ENCODE measurements at regions not wholly inside any gene's neighbourhood (a gene's known extent, or its start where the extent isn't known, plus 50 kb on each side); places are given as distances from the start of the nearest gene placed in this dataset.

DNA sequence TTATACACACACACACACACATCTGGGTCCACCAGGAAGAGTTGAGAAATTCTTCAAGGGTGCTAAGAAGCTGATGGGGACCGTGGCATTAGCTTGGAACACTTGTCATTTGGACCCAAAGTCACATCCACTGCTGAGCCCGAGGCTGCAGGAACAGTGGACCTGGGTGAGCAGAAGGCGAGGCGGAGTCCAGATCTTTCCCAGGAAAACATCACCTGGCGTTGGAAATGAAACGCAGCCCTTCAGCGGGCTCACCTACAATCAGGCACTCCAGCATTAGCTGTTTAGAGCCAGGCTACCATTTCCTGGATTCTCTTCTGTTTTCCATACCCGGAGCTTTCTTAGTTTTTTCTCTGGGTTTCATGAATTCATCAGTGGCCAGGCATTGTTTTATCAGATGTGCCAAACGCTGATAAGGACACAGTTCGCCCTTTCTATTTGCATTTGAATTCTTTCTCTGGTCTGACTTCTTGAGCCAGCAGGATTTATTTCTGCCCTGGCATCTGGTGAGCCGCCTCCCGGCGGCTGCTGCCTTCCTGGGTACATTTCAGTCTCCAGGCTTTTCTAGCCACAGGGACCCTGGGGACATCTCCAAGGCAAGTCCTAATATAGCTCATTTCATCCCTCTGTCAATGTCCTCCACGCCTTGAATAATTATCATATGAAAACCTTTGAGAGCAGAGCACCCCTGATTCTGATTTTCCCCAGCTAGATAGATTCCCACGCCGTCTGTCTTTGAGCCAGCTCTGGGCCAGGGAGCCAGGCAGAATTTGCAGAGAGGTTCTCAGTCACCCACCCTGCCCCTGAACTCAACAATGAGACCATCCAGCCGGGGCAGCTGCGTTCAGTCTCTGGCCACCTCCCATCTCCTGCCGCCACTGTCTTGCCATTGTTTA is 170.9 kb downstream of the TTLL2 start:
- Mint-ChIP-seq H3K4me3 (ENCODE audit: unreplicated experiment) (no peak overlapping the region), H3K36me3 (ENCODE audit: low read depth) (no peaks in the 10 kb centered on the region), H3K9me3 (ENCODE audit: low read depth) (no peaks in the 10 kb centered on the region), H3K27ac (ENCODE audit: unreplicated experiment) (peak overlapping the region; percentile 14), H3K4me1 (ENCODE audit: low read depth) (peaks cover 36% of the 10 kb centered on the region), H3K27me3 (ENCODE audit: low read depth) (peaks cover 10% of the 10 kb centered on the region)
- TF ChIP-seq, protein P1, sequence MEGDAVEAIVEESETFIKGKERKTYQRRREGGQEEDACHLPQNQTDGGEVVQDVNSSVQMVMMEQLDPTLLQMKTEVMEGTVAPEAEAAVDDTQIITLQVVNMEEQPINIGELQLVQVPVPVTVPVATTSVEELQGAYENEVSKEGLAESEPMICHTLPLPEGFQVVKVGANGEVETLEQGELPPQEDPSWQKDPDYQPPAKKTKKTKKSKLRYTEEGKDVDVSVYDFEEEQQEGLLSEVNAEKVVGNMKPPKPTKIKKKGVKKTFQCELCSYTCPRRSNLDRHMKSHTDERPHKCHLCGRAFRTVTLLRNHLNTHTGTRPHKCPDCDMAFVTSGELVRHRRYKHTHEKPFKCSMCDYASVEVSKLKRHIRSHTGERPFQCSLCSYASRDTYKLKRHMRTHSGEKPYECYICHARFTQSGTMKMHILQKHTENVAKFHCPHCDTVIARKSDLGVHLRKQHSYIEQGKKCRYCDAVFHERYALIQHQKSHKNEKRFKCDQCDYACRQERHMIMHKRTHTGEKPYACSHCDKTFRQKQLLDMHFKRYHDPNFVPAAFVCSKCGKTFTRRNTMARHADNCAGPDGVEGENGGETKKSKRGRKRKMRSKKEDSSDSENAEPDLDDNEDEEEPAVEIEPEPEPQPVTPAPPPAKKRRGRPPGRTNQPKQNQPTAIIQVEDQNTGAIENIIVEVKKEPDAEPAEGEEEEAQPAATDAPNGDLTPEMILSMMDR (IDR thresholded peaks at IDR 0.05), result no peak
- DNase-seq (ENCODE audit: low spot score), result no peak

DNA sequence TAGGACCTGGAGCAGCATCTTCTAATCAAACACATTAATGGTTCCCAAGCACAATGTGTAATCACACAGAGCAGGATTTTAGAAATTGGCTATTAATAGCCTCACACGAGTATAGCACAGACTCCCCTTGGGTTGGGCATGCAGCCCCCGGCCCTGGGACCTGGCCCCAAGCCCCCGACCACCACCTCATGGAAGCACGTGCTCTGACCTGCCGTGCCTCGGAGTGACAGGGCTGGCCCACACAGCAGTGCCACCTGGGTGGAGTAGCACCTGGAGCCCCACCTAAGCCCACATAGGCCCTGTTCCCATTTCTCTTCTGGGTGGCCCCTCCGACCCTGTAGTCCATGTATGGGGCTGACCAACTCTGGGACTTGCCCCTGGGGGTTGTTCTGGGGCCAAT is 171.8 kb downstream of the TTLL2 start:
- Mint-ChIP-seq H3K27ac (ENCODE audit: unreplicated experiment) (no peak overlapping the region), H3K4me1 (ENCODE audit: low read depth) (peaks cover 36% of the 10 kb centered on the region), H3K4me3 (ENCODE audit: unreplicated experiment) (no peak overlapping the region), H3K9me3 (ENCODE audit: low read depth) (no peaks in the 10 kb centered on the region), H3K27me3 (ENCODE audit: low read depth) (peaks cover 7% of the 10 kb centered on the region), H3K36me3 (ENCODE audit: low read depth) (no peaks in the 10 kb centered on the region)
- TF ChIP-seq, protein P1 (IDR thresholded peaks at IDR 0.05), result no peak
- no peak for DNase-seq (ENCODE audit: low spot score)

DNA sequence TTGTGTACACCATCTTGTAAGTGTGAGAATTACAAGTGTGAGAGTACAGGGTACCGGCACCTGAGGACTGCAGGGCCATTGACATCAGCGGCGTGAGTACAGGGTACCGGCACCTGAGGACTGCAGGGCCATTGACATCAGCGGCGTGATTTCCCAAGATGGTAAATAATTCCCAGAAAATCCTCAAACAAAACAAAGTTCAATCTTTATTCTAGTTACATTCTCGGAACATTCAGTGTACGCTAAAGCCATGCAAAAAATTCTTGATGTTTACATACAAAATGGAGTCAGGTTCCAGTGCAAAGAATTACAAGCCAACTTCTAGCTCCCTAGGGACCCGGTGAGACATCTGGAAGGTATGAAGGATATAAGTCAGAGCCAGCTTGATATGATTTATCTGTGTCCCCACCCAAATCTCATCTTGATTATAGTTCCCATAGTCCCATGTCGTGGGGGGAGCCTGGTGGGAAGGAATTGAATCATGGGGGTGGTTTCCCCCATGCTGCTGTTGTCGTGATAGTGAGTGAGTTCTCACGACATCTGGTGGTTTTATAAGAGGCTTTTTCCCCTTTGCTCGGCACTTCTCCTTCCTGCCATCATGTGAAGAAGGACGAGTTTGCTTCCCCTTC is 172.7 kb downstream of the TTLL2 start:
- H3K9me3 Mint-ChIP-seq (ENCODE audit: low read depth), result no peaks in the 10 kb centered on the region
- H3K36me3 Mint-ChIP-seq (ENCODE audit: low read depth), result no peaks in the 10 kb centered on the region
- TF ChIP-seq, protein P1 (IDR thresholded peaks at IDR 0.05), result no peak
- DNase-seq (ENCODE audit: low spot score), result no peak
- H3K4me3 Mint-ChIP-seq (ENCODE audit: unreplicated experiment), result no peak overlapping the region
- H3K4me1 Mint-ChIP-seq (ENCODE audit: low read depth), result peaks cover 36% of the 10 kb centered on the region
- H3K27me3 Mint-ChIP-seq (ENCODE audit: low read depth), result peaks cover 5% of the 10 kb centered on the region
- peak overlapping the region; percentile 36 for H3K27ac Mint-ChIP-seq (ENCODE audit: unreplicated experiment)

DNA sequence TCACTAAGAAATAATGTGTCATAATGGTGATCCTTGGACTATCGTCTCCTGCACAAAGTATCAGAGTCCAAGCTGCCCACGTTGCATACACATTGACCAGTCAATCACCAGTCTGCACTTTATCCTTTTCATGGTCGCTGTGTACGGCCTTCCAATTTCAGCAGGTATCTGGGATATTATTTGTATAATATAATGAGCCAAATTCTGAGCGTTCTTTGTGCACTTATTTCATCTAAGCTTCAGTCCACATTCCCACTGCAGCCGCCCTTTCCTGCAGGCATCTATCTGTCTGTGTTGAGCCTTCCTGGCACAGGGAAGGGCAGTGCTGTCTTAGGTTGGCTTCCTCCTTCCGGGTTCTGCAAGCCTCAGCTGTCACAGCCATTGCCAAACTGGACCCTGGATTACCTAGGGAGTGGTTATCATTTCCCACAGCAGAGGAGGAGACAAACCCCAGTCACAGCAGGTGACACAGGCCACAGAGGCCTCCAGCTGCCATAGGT is 174.3 kb downstream of the TTLL2 start:
- Mint-ChIP-seq H3K27me3 (ENCODE audit: low read depth) (peaks cover 19% of the 10 kb centered on the region), H3K4me1 (ENCODE audit: low read depth) (peaks cover 34% of the 10 kb centered on the region), H3K36me3 (ENCODE audit: low read depth) (peaks cover 1% of the 10 kb centered on the region), H3K9me3 (ENCODE audit: low read depth) (no peaks in the 10 kb centered on the region), H3K27ac (ENCODE audit: unreplicated experiment) (no peak overlapping the region), H3K4me3 (ENCODE audit: unreplicated experiment) (no peak overlapping the region)
- TF ChIP-seq, protein P1 (IDR thresholded peaks at IDR 0.05), result no peak
- DNase-seq (ENCODE audit: low spot score), result no peak

DNA sequence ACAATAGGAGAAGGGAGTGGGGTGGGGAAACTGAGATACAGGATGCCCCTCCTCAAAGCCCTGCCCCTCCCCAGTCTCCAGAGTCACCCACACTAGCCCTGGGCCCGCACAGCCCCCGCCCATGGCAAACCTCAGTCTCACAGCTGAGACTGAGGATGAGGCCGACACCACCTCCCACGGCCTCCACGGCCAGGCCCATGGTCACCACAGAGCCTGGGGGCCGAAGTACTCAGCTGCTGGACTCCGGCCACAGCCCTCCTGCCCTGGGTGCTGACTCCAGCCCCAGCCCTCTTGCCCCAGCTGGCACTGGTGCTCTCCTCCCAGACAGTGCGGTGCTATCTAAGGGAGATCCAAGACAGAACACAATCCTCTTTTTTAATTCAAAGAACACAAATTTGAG is 176.1 kb downstream of the TTLL2 start:
- TF ChIP-seq, protein P1 (IDR thresholded peaks at IDR 0.05), result no peak
- no peak overlapping the region for H3K4me3 Mint-ChIP-seq (ENCODE audit: unreplicated experiment)
- H3K36me3 Mint-ChIP-seq (ENCODE audit: low read depth), result peaks cover 1% of the 10 kb centered on the region
- no peak overlapping the region for H3K27ac Mint-ChIP-seq (ENCODE audit: unreplicated experiment)
- peaks cover 22% of the 10 kb centered on the region for H3K4me1 Mint-ChIP-seq (ENCODE audit: low read depth)
- no peaks in the 10 kb centered on the region for H3K9me3 Mint-ChIP-seq (ENCODE audit: low read depth)
- DNase-seq (ENCODE audit: low spot score), result no peak
- H3K27me3 Mint-ChIP-seq (ENCODE audit: low read depth), result peaks cover 21% of the 10 kb centered on the region

Data from chondrocyte (in vitro differentiated cells).